Activated CD4-positive, alpha-beta T cell treated with anti-CD3 and anti-CD28 coated beads, Interleukin-2, amount 50 U/mL, for 4 hours (primary cell): ENCODE measurements at regions not wholly inside any gene's neighbourhood (a gene's known extent, or its start where the extent isn't known, plus 50 kb on each side); places are given as distances from the start of the nearest gene placed in this dataset.

Source experiments
- DNase-seq, 2 experiments: peaks; one replicate each; pipeline ENCODE4 v3.0.0-alpha.2; 2020

DNA sequence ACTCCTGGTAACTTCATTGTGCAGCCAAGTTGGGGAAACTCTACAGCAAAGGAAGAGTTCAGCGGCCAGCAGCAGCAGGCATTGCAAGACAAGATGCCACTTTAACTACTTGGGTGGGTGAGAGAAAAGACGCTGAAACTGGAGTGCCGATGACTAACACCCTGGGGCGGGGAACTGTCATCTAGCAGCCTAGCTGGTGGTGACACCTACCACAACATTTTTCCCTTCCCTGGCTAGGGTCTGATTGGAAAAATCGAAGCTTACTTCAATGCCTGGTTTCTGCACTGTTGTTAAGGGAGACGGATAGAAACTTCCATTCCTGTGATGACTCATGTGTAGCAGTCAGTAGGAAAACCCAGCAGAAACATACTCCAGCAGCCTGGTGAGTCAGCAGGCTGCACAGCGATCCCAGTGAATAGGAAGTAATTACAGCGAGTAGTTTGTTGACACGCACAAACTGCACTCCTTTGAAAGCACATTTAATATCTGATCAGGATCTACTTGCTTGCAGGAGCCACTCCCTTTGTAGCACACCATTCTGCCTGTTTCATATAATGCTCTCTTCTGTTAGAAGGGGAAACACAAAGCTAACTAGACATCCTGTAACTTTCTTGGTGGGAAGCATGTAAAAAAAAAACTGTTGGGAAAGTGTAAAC is 62.1 kb upstream of the MAPRE2 start:
- DNase-seq = peak; percentile 70 to 77

DNA sequence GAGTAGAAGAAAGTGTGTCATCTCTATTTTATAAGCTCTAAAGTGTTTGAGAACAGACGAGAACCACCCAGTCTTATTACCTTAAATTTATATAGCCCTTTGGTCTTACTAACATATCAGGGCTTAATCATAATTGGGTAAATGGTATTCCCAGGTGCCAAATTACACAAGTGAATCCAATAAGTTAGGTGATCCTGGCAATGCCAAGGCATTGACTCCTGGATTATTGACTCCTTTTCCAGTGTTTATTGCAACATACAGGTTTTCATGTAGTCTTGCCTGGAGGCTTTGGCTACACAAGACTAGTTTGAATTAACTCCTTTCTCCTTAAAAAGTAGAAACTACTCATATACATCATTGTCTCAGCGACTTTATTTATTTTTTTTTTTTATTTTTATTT is 59.7 kb upstream of the MAPRE2 start:
- DNase-seq = no peak

DNA sequence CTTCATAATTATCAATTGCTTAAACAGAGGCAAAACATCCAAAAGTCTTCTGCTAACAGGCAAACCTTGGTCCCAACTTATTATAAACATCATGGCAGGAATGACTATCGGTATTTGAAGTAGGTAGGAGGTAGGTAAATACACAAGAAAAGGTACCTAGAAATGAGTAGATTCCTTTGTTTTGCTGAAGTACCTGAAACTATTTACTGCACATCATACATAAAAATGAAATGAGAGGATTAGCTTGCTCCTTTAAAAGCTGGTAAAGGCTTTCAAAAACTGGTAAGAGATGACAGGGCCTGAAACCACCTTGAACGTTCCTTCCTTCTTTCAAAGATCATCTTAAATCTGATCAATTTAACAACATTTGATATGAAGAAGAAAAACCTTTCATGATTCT is 55.2 kb upstream of the MAPRE2 start:
- DNase-seq = no peak

DNA sequence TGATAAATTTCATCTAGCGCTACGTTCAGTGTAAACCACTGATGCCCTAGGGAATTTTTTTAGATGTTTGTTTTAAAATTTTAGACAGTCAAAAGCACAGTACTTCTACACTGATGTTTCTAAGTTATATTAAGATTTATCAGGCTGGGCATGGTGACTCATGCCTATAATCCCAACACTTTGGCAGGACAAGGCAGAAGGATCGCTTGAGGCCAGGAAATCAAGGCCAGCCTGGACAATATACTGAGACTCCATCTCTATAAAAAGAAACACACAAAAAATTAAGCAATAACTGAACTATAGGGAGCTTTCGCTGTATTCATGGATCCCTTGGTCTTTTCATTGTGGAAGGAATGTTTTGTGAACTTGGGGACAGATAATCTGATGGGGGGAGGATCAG is 50.6 kb upstream of the MAPRE2 start:
- no peak for DNase-seq

DNA sequence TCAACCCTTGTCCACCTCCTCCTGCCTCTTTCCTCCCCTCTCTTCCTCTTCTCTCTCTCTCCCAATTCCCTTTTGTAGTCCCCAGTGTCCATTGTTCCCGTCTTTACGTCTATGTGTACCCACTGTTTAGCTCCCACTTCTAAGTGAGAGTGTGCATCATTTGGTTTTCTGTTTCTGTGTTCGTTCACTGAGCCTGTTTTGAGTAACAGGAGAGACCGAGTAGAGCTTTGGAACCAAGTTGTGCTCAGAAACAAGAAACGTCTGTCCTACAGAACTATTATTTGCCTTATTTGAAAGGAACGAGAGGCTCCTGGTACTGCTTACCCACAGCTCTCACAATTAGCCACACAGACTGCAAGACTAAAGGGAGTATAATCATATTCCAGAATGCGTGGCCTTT is 50.1 kb upstream of the MAPRE2 start:
- no peak for DNase-seq
